ENCODE measurements at regions not wholly inside any gene's neighbourhood (a gene's known extent, or its start where the extent isn't known, plus 50 kb on each side); places are given as distances from the start of the nearest gene placed in this dataset.

DNA sequence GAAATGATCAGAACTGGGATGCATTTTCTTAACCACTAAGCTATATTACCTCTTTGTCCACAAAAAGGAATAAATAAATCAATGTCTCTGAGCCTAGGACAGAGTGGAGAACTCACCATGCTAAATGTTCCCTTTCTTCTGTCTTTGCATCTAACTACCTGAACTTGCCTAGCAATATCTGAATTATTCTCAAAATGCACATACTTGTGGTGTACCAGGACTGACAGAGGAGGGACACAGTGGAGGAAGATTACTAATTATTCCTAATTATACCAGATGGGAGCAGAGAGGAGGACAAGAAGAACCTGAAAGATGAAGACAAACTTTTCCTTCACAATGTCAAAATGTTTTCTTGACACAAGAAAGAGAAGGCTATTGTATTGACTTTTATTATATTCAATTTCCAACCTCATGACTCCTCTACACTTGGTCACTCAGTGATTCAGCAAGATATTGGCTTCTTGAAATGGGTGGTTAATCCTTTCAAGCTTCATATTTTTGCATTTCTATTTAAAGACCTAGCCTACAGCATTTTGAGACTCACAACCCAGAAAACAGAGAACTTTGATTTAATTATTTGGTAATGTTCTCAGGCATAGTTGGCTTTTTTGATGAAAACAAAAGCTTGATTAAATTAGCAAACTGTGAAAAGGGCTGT lies 117.2 kb upstream of the LRFN5 start (continued):
- TF ChIP-seq, protein P1, sequence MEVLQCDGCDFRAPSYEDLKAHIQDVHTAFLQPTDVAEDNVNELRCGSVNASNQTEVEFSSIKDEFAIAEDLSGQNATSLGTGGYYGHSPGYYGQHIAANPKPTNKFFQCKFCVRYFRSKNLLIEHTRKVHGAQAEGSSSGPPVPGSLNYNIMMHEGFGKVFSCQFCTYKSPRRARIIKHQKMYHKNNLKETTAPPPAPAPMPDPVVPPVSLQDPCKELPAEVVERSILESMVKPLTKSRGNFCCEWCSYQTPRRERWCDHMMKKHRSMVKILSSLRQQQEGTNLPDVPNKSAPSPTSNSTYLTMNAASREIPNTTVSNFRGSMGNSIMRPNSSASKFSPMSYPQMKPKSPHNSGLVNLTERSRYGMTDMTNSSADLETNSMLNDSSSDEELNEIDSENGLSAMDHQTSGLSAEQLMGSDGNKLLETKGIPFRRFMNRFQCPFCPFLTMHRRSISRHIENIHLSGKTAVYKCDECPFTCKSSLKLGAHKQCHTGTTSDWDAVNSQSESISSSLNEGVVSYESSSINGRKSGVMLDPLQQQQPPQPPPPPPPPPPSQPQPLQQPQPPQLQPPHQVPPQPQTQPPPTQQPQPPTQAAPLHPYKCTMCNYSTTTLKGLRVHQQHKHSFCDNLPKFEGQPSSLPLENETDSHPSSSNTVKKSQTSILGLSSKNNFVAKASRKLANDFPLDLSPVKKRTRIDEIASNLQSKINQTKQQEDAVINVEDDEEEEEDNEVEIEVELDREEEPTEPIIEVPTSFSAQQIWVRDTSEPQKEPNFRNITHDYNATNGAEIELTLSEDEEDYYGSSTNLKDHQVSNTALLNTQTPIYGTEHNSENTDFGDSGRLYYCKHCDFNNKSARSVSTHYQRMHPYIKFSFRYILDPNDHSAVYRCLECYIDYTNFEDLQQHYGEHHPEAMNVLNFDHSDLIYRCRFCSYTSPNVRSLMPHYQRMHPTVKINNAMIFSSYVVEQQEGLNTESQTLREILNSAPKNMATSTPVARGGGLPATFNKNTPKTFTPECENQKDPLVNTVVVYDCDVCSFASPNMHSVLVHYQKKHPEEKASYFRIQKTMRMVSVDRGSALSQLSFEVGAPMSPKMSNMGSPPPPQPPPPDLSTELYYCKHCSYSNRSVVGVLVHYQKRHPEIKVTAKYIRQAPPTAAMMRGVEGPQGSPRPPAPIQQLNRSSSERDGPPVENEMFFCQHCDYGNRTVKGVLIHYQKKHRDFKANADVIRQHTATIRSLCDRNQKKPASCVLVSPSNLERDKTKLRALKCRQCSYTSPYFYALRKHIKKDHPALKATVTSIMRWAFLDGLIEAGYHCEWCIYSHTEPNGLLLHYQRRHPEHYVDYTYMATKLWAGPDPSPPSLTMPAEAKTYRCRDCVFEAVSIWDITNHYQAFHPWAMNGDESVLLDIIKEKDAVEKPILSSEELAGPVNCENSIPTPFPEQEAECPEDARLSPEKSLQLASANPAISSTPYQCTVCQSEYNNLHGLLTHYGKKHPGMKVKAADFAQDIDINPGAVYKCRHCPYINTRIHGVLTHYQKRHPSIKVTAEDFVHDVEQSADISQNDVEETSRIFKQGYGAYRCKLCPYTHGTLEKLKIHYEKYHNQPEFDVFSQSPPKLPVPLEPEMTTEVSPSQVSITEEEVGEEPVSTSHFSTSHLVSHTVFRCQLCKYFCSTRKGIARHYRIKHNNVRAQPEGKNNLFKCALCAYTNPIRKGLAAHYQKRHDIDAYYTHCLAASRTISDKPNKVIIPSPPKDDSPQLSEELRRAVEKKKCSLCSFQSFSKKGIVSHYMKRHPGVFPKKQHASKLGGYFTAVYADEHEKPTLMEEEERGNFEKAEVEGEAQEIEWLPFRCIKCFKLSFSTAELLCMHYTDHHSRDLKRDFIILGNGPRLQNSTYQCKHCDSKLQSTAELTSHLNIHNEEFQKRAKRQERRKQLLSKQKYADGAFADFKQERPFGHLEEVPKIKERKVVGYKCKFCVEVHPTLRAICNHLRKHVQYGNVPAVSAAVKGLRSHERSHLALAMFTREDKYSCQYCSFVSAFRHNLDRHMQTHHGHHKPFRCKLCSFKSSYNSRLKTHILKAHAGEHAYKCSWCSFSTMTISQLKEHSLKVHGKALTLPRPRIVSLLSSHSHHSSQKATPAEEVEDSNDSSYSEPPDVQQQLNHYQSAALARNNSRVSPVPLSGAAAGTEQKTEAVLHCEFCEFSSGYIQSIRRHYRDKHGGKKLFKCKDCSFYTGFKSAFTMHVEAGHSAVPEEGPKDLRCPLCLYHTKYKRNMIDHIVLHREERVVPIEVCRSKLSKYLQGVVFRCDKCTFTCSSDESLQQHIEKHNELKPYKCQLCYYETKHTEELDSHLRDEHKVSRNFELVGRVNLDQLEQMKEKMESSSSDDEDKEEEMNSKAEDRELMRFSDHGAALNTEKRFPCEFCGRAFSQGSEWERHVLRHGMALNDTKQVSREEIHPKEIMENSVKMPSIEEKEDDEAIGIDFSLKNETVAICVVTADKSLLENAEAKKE (CRISPR knock-in tag; IDR thresholded peaks at IDR 0.05): no peak
- TF ChIP-seq ZNF114 (CRISPR knock-in tag; IDR thresholded peaks at IDR 0.05): no peak
- TF ChIP-seq CREB1 (CRISPR knock-in tag; IDR thresholded peaks at IDR 0.05; ENCODE audit: low read depth): no peak
- TF ChIP-seq EZH2phosphoT487 (IDR thresholded peaks at IDR 0.05; ENCODE audit: unreplicated experiment): no peak
- TF ChIP-seq, protein P2, sequence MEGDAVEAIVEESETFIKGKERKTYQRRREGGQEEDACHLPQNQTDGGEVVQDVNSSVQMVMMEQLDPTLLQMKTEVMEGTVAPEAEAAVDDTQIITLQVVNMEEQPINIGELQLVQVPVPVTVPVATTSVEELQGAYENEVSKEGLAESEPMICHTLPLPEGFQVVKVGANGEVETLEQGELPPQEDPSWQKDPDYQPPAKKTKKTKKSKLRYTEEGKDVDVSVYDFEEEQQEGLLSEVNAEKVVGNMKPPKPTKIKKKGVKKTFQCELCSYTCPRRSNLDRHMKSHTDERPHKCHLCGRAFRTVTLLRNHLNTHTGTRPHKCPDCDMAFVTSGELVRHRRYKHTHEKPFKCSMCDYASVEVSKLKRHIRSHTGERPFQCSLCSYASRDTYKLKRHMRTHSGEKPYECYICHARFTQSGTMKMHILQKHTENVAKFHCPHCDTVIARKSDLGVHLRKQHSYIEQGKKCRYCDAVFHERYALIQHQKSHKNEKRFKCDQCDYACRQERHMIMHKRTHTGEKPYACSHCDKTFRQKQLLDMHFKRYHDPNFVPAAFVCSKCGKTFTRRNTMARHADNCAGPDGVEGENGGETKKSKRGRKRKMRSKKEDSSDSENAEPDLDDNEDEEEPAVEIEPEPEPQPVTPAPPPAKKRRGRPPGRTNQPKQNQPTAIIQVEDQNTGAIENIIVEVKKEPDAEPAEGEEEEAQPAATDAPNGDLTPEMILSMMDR (conservative IDR thresholded peaks at IDR 0.05; ENCODE audit: low read depth in 2 of 2): no peak

DNA sequence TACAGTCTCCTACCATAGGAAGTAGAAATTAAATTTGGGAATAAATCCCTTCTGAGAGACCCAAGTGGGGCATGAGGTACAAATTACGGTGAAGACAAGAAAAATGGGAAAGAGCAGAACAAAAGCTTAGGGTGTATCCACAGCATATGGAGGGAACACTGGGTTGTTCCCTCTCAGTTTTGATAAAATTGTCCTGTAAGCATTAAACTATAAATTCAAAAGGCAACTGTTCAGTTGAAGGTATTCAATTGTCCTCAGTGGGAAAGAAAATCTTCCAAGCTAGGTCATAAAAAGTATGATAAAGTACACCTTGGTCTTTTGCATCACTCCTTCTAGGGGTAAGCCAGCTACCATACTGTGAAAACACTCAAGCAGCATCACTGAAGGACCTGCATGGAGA lies 118.3 kb upstream of the LRFN5 start:
- H2AFZ ChIP-seq: no peak overlapping the region; the same call in 1 of the 2 replicates
- H3K79me2 ChIP-seq (replicated peaks; ENCODE audit: insufficient read depth): no peaks in the 10 kb centered on the region
- DNase-seq (ENCODE audit: low spot score): no peak
- Mint-ChIP-seq H3K4me1 (no peaks in the 10 kb centered on the region), H3K9me3 (no peaks in the 10 kb centered on the region), H3K36me3 (ENCODE audit: low read depth) (no peaks in the 10 kb centered on the region), H3K27ac (no peak overlapping the region), H3K4me3 (no peak overlapping the region), H3K27me3 (ENCODE audit: insufficient read depth, low read depth, poor library complexity) (no peaks in the 10 kb centered on the region)
- TF ChIP-seq ZNF331 (CRISPR knock-in tag; IDR thresholded peaks at IDR 0.05; ENCODE audit: low read depth) (no peak), ZNF114 (CRISPR knock-in tag; IDR thresholded peaks at IDR 0.05) (no peak), POLR2AphosphoS5 (IDR thresholded peaks at IDR 0.05; ENCODE audit: low read depth) (no peak), JUNB (IDR thresholded peaks at IDR 0.05; ENCODE audit: unreplicated experiment) (no peak), EZH2 (IDR thresholded peaks at IDR 0.05; ENCODE audit: low read depth, unreplicated experiment) (no peak), NANOG (IDR thresholded peaks at IDR 0.05; ENCODE audit: borderline replicate concordance) (no peak), EZH2phosphoT487 (IDR thresholded peaks at IDR 0.05; ENCODE audit: unreplicated experiment) (no peak)
- TF ChIP-seq, protein P3, sequence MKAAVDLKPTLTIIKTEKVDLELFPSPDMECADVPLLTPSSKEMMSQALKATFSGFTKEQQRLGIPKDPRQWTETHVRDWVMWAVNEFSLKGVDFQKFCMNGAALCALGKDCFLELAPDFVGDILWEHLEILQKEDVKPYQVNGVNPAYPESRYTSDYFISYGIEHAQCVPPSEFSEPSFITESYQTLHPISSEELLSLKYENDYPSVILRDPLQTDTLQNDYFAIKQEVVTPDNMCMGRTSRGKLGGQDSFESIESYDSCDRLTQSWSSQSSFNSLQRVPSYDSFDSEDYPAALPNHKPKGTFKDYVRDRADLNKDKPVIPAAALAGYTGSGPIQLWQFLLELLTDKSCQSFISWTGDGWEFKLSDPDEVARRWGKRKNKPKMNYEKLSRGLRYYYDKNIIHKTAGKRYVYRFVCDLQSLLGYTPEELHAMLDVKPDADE (IDR thresholded peaks at IDR 0.05): no peak
- TF ChIP-seq, protein P2 (conservative IDR thresholded peaks at IDR 0.05; ENCODE audit: low read depth in 2 of 2): no peak
- no peak for ATAC-seq
- no peak overlapping the region for H3K4me2 ChIP-seq
- H3K9me2 ChIP-seq (ENCODE audit: insufficient read depth): no peaks in the 10 kb centered on the region
- H3F3A ChIP-seq (replicated peaks; ENCODE audit: low read depth): no peaks in the 10 kb centered on the region
- H3K4me1 ChIP-seq (ENCODE audit: insufficient read depth): no peaks in the 10 kb centered on the region
- H3K27me3 ChIP-seq (ENCODE audit: insufficient read depth): no peaks in the 10 kb centered on the region
- no peaks in the 10 kb centered on the region for H4K20me1 ChIP-seq (replicated peaks; ENCODE audit: insufficient read depth)
- no peak overlapping the region for H3K4me3 ChIP-seq
- H3K27ac ChIP-seq (ENCODE audit: low read depth): no peak overlapping the region
- no peaks in the 10 kb centered on the region for H3K36me3 ChIP-seq (ENCODE audit: insufficient read depth)

Measured in GM23338 (cell line).